HG03039 (cell line): ENCODE measurements at regions not wholly inside any gene's neighbourhood (a gene's known extent, or its start where the extent isn't known, plus 50 kb on each side); places are given as distances from the start of the nearest gene placed in this dataset.

ENCODE experiments used
- ATAC-seq: cut with Tn5 transposase; IDR thresholded peaks from one replicate; pipeline ENCODE4 v1.9.1; 2021; ENCODE audit warnings: mild to moderate bottlenecking, moderate library complexity; ENCODE audit not compliant: unreplicated experiment

- no peak for ATAC-seq
Measured at GRCh38 chr9:88730780-88731179, 195.8 kb downstream of the NXNL2 start.

DNA sequence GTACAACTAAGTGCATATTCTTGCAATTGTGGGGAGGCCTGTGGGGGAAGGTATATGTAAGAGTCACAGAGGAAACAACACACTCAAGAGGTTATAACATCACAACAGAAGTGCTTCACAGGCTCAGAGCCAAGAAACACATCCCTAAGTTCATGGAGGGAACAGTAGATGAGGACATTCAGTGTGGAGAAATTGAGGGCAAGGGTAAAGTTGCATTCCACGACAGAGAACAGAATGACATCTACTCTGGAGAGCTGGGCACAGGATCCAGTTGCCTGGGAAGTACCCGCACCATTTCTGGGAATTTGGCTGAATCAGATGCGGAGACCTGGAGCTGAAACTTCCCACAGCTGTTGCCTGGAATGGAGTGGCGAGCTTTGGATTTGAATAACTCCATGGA, 197.2 kb downstream of the NXNL2 start:
- no peak for ATAC-seq

GRCh38 chr9:88733651-88734421, 198.9 kb downstream of the NXNL2 start:
- no peak for ATAC-seq

GRCh38 chr9:88734527-88734926, 199.5 kb downstream of the NXNL2 start:
- no peak for ATAC-seq

GRCh38 chr9:88736136-88736637, 201.2 kb downstream of the NXNL2 start:
- ATAC-seq = no peak

GRCh38 chr9:88737031-88737430, 202.1 kb downstream of the NXNL2 start:
- ATAC-seq = no peak

GRCh38 chr9:88737876-88738275, 202.9 kb downstream of the NXNL2 start:
- no peak for ATAC-seq

DNA sequence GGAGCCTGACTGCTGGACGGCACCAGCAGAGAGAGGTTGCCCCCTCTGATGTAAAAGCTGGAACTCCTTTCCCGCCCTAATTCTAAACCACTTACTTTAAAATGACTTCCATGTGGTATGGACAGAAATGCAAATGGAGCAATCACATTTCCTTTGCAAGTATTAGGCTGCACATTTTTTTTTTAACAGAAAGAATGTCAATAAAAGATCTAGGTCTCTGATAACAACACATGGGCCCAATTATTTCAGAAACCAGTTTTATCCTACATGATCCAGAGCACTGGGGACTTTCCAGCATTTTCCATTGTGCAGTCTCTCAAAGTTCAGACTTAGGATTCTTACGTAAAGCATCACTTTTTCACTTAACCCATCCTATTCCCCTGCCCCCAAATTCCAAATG, 203.7 kb downstream of the NXNL2 start:
- no peak for ATAC-seq

- ATAC-seq = no peak
Measured at GRCh38 chr9:88739373-88739772, 204.4 kb downstream of the NXNL2 start.

- no peak for ATAC-seq
Measured at GRCh38 chr9:88740844-88741243, 205.9 kb downstream of the NXNL2 start.

DNA sequence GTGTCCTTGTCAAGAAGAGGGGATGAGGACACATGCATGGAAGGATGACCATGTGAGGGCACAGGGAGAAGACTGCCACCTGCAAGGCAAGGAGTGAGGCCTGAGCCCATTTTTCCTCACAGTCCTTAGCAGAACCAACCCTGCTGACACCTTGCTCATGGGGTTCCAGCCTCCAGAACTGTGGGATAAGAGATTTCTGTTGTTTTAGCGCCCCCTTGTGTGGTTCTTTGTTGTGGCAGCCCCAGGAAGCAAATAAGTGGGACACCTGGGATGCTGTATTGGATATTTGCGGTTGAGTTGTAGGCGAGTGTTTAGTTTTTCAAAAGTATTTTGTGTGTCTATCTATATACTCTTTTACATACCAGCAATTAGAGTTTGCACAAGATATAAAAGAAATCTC, 206.4 kb downstream of the NXNL2 start:
- no peak for ATAC-seq

- no peak for ATAC-seq
Measured at GRCh38 chr9:88742483-88742882, 207.5 kb downstream of the NXNL2 start.

DNA sequence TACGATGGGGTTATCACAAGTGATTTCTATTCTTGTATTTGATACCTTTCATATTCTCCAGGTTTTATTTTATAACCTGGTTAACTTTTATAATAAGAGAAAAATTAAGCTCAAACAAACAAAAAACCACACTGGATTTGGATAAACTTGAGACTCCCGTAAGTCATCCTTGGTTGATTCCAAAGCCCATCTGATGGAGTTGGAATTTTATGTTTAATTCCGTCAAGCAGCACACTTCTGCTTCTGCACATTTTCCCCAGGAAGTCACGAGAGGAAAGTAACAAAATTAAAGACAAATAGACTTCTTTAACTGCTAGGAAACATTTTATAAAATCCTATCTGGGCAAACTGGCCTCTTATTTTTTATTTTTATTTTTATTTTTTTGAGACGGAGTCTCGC, 207.9 kb downstream of the NXNL2 start:
- no peak for ATAC-seq

DNA sequence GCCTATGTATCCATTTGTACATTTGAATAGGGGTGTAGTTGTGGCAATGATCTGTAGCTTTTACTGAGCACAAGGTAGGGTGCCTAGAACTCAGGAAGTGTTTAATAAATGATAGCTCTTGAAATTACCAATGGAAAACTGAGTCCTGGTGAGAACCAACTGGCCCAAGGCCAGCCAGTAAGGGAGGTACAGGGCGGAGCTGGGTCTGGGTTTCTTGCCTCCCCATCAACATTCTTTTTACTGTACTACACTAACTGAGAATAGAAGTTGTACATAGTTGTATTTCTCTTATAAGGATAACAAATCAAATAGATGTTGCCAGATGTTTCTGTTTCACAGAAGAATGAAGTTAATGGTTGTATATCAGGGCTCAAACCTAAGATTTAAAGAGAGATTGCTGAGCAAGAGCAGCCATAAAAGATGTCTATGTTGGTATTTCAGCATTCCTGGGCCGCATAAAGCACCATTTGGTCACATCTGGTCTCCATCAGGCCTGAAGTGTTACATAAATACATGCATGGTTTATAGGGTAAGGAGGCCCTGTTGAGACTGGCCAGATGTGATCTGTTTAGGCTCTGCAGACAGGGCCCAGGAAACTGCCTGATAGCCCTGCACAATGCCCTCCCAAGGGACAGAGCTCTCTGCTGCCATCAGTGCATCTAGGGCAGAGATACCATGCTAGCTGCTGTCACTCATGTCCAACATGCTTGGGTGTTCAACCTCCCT, 210.5 kb downstream of the NXNL2 start:
- no peak for ATAC-seq

- ATAC-seq = no peak
Measured at GRCh38 chr9:88746029-88746742, 211.2 kb downstream of the NXNL2 start.

GRCh38 chr9:88746743-88747398, 211.9 kb downstream of the NXNL2 start:
- no peak for ATAC-seq

GRCh38 chr9:88747768-88748167, 212.8 kb downstream of the NXNL2 start:
- no peak for ATAC-seq

DNA sequence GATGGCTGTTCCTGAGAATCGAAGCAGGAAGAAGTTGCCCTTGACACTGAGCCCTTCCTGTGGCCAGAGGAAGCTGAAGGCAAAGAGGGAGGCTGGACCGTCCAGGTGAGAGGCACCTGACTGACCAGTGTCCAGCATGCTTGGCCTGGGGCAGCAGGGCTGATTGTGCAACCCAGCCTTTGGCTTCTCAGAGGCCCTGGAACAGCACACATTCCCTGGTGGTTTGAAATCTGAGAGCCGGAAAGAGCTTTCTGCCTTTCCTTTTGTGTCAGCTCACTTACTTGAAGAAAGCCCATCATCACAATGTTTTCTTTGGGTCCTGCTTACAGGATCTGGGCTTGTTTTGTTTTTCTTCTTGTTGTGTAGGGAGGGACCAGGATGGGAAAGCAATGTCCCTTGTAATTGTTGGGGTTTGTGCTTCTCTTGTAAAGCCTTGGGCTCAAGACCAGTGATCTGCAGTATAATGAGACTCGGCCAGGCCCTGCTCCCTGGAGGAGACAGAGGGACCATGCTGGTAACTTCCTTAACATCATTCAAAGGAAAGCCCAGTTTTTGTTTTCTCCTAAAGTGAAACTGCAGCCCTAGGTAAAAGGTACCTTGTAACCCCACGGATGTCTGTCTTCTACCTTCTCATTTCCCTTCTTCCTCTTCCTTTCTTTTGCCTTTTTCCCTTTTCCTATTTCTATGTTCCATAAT, 213.7 kb downstream of the NXNL2 start:
- no peak for ATAC-seq

- no peak for ATAC-seq
Measured at GRCh38 chr9:88749420-88749819, 214.4 kb downstream of the NXNL2 start.

DNA sequence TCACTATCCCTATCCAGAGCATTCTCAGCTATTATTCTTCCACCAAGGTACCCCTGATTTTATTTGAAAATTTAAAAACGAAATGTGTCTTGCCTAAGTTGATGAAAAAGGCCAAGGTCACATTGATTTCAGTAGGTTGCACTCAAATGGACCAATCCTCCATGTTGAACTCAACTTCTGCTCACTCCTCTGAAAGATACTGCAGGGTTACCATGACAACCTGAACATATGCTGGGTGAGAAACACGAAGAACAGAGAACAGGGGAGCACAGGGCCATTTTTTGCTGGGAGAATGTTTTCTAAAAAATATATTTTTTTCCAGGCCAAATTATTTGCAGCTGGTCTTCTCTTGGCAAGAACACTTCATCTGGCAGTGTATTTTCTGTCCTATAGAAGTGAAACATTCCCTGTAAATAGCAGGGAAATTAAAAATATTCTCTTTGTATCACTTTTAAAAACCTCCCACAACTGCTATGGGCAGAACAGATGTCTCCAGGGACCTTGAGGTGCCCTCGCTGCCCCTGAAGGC, 215.9 kb downstream of the NXNL2 start:
- ATAC-seq = no peak
